H1 (cell line): ENCODE measurements at regions not wholly inside any gene's neighbourhood (a gene's known extent, or its start where the extent isn't known, plus 50 kb on each side); places are given as distances from the start of the nearest gene placed in this dataset.

Experiments
- CEBPB ChIP-seq: IDR thresholded peaks from 2 replicates; pipeline ENCODE4 v1.6.1; 2012; ENCODE audit warnings: low read depth, low read length
- CHD2 ChIP-seq: IDR thresholded peaks from 2 replicates; pipeline ENCODE4 v1.6.1; 2012; ENCODE audit warnings: low read length, improper control_type of control experiment
- HDAC2 ChIP-seq, 2 experiments: fragments of 300-600 bp in 1 of 2; sonication (generic) in 1 of 2; IDR thresholded peaks; 2 replicates each; pipeline ENCODE4 v1.6.1; 2011 to 2012; ENCODE audit warnings: low read depth in 2 of 2, low read length in 2 of 2, mild to moderate bottlenecking in 2 of 2, moderate library complexity in 2 of 2, borderline replicate concordance in 1 of 2, inconsistent platforms in 1 of 2
- NRF1 ChIP-seq: IDR thresholded peaks from 2 replicates; pipeline ENCODE4 v1.6.1; 2011; ENCODE audit warnings: mild to moderate bottlenecking, low read depth, low read length, improper control_type of control experiment
- RAD21 ChIP-seq, 2 experiments: IDR thresholded peaks in 1 of 2; conservative IDR thresholded peaks in 1 of 2; 2 replicates each; pipeline ENCODE4 v1.6.1; 2011; ENCODE audit warnings: low read depth in 2 of 2, low read length in 2 of 2, improper control_type of control experiment in 1 of 2, inconsistent platforms in 1 of 2, mild to moderate bottlenecking in 1 of 2, moderate library complexity in 1 of 2
- SIX5 ChIP-seq: IDR thresholded peaks from 2 replicates; pipeline ENCODE4 v1.6.1; 2011; ENCODE audit warnings: mild to moderate bottlenecking, low read depth, low read length
- SRF ChIP-seq: IDR thresholded peaks from 2 replicates; pipeline ENCODE4 v1.6.1; 2011; ENCODE audit warnings: mild to moderate bottlenecking, low read depth, low read length, moderate library complexity
- TF ChIP-seq, protein P1 (sequence below), 3 experiments: IDR thresholded peaks; 1 replicate in 2 of 3; 2 replicates in 1 of 3; pipeline versions ENCODE4 v1.5.1 to v1.6.1; 2011; ENCODE audit warnings: low read length in 3 of 3, mild to moderate bottlenecking in 3 of 3, inconsistent platforms in 2 of 3, low read depth in 1 of 3, moderate library complexity in 1 of 3; ENCODE audit not compliant: insufficient read depth in 1 of 3; ENCODE audit errors: control extremely low read depth in 1 of 3

DNA sequence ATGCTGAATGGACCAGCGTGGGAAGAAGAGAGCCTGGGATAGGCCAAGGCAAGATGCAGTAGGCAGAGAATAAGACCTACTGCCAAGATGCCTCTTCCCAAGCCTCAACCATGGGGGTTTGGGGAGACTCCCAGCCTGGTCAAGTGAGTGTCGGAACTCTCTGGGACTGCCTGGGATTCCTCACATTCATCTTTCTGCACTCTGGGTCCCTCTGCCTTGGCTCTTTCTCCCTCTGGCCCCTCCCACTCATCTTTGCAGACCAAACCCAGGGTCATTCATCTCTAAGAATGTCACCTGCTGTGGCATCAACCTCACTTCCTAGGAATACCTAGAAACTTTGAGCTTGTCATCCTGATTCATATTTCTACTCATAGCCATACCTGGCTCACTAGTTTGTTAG is 211.3 kb upstream of the HNRNPA3 start:
- TF ChIP-seq HDAC2 (IDR thresholded peaks at IDR 0.05; ENCODE audit: borderline replicate concordance in 1 of 2, low read depth in 2 of 2, low read length in 2 of 2) (no peak), NRF1 (no peak), SIX5 (no peak), RAD21 (IDR thresholded peaks at IDR 0.05 in 1 of 2, conservative IDR thresholded peaks at IDR 0.05 in 1 of 2; ENCODE audit: low read depth in 2 of 2, low read length in 2 of 2) (no peak), SRF (no peak), CHD2 (no peak), CEBPB (no peak)
- TF ChIP-seq, protein P1, sequence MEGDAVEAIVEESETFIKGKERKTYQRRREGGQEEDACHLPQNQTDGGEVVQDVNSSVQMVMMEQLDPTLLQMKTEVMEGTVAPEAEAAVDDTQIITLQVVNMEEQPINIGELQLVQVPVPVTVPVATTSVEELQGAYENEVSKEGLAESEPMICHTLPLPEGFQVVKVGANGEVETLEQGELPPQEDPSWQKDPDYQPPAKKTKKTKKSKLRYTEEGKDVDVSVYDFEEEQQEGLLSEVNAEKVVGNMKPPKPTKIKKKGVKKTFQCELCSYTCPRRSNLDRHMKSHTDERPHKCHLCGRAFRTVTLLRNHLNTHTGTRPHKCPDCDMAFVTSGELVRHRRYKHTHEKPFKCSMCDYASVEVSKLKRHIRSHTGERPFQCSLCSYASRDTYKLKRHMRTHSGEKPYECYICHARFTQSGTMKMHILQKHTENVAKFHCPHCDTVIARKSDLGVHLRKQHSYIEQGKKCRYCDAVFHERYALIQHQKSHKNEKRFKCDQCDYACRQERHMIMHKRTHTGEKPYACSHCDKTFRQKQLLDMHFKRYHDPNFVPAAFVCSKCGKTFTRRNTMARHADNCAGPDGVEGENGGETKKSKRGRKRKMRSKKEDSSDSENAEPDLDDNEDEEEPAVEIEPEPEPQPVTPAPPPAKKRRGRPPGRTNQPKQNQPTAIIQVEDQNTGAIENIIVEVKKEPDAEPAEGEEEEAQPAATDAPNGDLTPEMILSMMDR (IDR thresholded peaks at IDR 0.05; ENCODE audit: control extremely low read depth in 1 of 3, insufficient read depth in 1 of 3, low read depth in 1 of 3, low read length in 3 of 3), result no peak
